GM10248 (cell line): ENCODE measurements at regions not wholly inside any gene's neighbourhood (a gene's known extent, or its start where the extent isn't known, plus 50 kb on each side); places are given as distances from the start of the nearest gene placed in this dataset.
"Not testable (repeated sequence)": the region's sequence is repeated elsewhere in the genome, so short reads cannot be mapped to it uniquely, and the experiment has no call there.

ENCODE experiments used
- CTCF ChIA-PET: fragments of 300-600 bp; sonication (Branson Sonifier 250); formaldehyde crosslinking; extraction: SDS; loops from one replicate; lab custom pipeline; 2021; ENCODE audit warnings: antibody characterized with exemption; lab: Yijun Ruan, JAX
- POLR2A ChIA-PET: fragments of 350-650 bp; sonication (Branson Sonifier 250); formaldehyde crosslinking; extraction: SDS; loops from one replicate; lab custom pipeline; 2020; ENCODE audit warnings: antibody characterized with exemption; lab: Yijun Ruan, JAX
- DNase-seq: peaks from one replicate; pipeline ENCODE4 v3.0.0; 2012; ENCODE audit errors: extremely low spot score

GRCh38 chr16:22572331-22573224, 61.9 kb downstream of the NPIPB5 start:
- CTCF ChIA-PET, DNase-seq, POLR2A ChIA-PET: not testable (repeated sequence)

- CTCF ChIA-PET, DNase-seq, POLR2A ChIA-PET: not testable (repeated sequence)
Observed at GRCh38 chr16:22573225-22573530, 62.5 kb downstream of the NPIPB5 start.

GRCh38 chr16:22576506-22576905, 65.8 kb downstream of the NPIPB5 start:
- CTCF ChIA-PET, POLR2A ChIA-PET: not testable (repeated sequence)

GRCh38 chr16:22583195-22583594, 72.5 kb downstream of the NPIPB5 start:
- CTCF ChIA-PET, POLR2A ChIA-PET, DNase-seq: not testable (repeated sequence)

More at GRCh38 chr16:22576506-22576905, 65.8 kb downstream of the NPIPB5 start:
- not testable (repeated sequence) for DNase-seq

GRCh38 chr16:22584459-22584858, 73.8 kb downstream of the NPIPB5 start:
- DNase-seq, POLR2A ChIA-PET, CTCF ChIA-PET: not testable (repeated sequence)

GRCh38 chr16:22584941-22585340, 74.2 kb downstream of the NPIPB5 start:
- DNase-seq, CTCF ChIA-PET, POLR2A ChIA-PET: not testable (repeated sequence)

- CTCF ChIA-PET, DNase-seq, POLR2A ChIA-PET: not testable (repeated sequence)
Observed at GRCh38 chr16:22585431-22585830, 74.7 kb downstream of the NPIPB5 start.

GRCh38 chr16:22586732-22587131, 76.0 kb downstream of the NPIPB5 start:
- DNase-seq, CTCF ChIA-PET, POLR2A ChIA-PET: not testable (repeated sequence)

- DNase-seq, POLR2A ChIA-PET, CTCF ChIA-PET: not testable (repeated sequence)
Observed at GRCh38 chr16:22589757-22590156, 79.1 kb downstream of the NPIPB5 start.

- DNase-seq, POLR2A ChIA-PET, CTCF ChIA-PET: not testable (repeated sequence)
Observed at GRCh38 chr16:22596445-22597045, 85.9 kb downstream of the NPIPB5 start.

- CTCF ChIA-PET, POLR2A ChIA-PET: not testable (repeated sequence)
Observed at GRCh38 chr16:22603744-22604143, 93.1 kb downstream of the NPIPB5 start.

GRCh38 chr16:22606619-22607018, 95.9 kb downstream of the NPIPB5 start:
- CTCF ChIA-PET, POLR2A ChIA-PET, DNase-seq: not testable (repeated sequence)

More at GRCh38 chr16:22603744-22604143, 93.1 kb downstream of the NPIPB5 start:
- DNase-seq = not testable (repeated sequence)

GRCh38 chr16:22609798-22610197, 99.1 kb downstream of the NPIPB5 start:
- DNase-seq, CTCF ChIA-PET, POLR2A ChIA-PET: not testable (repeated sequence)

GRCh38 chr16:22611128-22611527, 100.4 kb downstream of the NPIPB5 start:
- POLR2A ChIA-PET, DNase-seq, CTCF ChIA-PET: not testable (repeated sequence)
